ENCODE measurements at regions not wholly inside any gene's neighbourhood (a gene's known extent, or its start where the extent isn't known, plus 50 kb on each side); places are given as distances from the start of the nearest gene placed in this dataset.

DNA sequence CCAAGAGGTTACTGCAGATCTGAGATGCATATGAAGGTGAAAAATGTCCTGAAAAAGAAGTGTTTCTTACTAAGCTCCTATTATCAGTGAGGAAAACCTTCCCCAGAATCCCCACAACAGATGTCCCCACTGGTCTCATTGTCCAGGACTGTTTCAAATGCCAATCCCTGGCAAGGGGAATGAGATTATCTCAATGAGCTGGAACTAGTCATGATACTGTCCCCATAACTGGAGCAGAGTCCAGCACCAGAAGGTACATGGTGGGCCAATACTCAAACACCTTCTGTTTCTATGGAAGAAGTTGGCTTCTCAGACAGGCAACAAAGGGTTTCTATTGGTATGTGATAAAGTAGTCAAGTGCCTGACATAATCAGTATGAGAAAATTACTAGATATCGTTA lies 221.1 kb upstream of the TLL1 start:
- no peak for TF ChIP-seq POLR2AphosphoS5 (IDR thresholded peaks at IDR 0.05; ENCODE audit: low read depth, low read length)
- TF ChIP-seq, protein P1, sequence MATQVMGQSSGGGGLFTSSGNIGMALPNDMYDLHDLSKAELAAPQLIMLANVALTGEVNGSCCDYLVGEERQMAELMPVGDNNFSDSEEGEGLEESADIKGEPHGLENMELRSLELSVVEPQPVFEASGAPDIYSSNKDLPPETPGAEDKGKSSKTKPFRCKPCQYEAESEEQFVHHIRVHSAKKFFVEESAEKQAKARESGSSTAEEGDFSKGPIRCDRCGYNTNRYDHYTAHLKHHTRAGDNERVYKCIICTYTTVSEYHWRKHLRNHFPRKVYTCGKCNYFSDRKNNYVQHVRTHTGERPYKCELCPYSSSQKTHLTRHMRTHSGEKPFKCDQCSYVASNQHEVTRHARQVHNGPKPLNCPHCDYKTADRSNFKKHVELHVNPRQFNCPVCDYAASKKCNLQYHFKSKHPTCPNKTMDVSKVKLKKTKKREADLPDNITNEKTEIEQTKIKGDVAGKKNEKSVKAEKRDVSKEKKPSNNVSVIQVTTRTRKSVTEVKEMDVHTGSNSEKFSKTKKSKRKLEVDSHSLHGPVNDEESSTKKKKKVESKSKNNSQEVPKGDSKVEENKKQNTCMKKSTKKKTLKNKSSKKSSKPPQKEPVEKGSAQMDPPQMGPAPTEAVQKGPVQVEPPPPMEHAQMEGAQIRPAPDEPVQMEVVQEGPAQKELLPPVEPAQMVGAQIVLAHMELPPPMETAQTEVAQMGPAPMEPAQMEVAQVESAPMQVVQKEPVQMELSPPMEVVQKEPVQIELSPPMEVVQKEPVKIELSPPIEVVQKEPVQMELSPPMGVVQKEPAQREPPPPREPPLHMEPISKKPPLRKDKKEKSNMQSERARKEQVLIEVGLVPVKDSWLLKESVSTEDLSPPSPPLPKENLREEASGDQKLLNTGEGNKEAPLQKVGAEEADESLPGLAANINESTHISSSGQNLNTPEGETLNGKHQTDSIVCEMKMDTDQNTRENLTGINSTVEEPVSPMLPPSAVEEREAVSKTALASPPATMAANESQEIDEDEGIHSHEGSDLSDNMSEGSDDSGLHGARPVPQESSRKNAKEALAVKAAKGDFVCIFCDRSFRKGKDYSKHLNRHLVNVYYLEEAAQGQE (IDR thresholded peaks at IDR 0.05; ENCODE audit: insufficient read depth in 1 of 2, low read depth in 2 of 2, low read length in 2 of 2) = no peak

Data from PFSK-1 (cell line).